Testis (tissue), 2 donors: ENCODE measurements at regions not wholly inside any gene's neighbourhood (a gene's known extent, or its start where the extent isn't known, plus 50 kb on each side); places are given as distances from the start of the nearest gene placed in this dataset.

Source experiments
- POLR2A ChIP-seq: fragments of 450-650 bp; IDR thresholded peaks from one replicate; pipeline ENCODE4 v1.6.1; 2017; ENCODE audit warnings: antibody characterized with exemption, mild to moderate bottlenecking, moderate library complexity
- TF ChIP-seq, protein P1 (sequence below), 3 experiments: fragments of 450-650 bp in 2 of 3; fragments of 200-600 bp in 1 of 3; sonication (generic) in 1 of 3; IDR thresholded peaks; one replicate each; pipeline ENCODE4 v1.5.1; 2016 to 2019; ENCODE audit warnings: antibody characterized with exemption in 3 of 3, mild to moderate bottlenecking in 2 of 3, moderate library complexity in 1 of 3

DNA sequence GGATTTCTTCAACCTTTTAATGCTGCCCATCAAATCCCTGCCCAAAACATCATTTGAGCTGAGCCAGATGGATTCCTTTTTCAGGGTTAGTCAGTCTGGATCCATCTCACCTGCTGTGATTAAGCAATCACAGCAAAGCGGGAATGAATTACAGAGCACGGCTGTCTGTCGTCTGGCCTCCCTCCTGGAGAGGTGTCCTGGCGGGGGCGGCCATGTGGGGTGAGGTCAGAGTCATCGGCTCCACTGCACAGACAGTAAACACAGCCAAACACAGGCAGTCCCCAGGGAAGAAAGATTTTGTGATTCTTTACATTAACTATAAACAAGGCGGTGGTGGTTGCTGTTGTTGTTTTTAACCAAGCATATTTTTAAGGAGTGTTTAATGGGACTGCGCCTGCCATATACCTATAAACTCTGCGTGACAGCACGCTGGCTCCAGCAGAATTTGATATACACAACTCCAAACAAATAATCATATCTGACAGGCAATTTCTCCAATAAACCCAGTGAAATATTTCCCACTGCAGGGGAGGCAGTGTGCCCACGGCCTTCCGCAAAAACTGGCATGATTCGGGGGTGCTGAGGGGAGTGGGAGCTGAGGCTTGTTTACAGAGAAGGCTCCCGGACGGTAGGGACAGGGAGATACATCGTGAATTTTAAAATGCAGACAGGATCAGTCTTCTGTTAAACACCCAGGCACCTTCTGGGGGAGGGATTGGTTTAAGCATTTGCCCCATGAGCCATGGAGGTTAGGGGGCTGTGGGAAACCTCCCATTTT, 232.0 kb upstream of the PMEPA1 start:
- TF ChIP-seq, protein P1, sequence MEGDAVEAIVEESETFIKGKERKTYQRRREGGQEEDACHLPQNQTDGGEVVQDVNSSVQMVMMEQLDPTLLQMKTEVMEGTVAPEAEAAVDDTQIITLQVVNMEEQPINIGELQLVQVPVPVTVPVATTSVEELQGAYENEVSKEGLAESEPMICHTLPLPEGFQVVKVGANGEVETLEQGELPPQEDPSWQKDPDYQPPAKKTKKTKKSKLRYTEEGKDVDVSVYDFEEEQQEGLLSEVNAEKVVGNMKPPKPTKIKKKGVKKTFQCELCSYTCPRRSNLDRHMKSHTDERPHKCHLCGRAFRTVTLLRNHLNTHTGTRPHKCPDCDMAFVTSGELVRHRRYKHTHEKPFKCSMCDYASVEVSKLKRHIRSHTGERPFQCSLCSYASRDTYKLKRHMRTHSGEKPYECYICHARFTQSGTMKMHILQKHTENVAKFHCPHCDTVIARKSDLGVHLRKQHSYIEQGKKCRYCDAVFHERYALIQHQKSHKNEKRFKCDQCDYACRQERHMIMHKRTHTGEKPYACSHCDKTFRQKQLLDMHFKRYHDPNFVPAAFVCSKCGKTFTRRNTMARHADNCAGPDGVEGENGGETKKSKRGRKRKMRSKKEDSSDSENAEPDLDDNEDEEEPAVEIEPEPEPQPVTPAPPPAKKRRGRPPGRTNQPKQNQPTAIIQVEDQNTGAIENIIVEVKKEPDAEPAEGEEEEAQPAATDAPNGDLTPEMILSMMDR (IDR thresholded peaks at IDR 0.05) = no peak
- TF ChIP-seq POLR2A = no peak
